DND-41 (cell line): ENCODE measurements at regions not wholly inside any gene's neighbourhood (a gene's known extent, or its start where the extent isn't known, plus 50 kb on each side); places are given as distances from the start of the nearest gene placed in this dataset.
"Not testable (repeated sequence)": the region's sequence is repeated elsewhere in the genome, so short reads cannot be mapped to it uniquely, and the experiment has no call there.

Experiments used
- ATAC-seq: fragments of 200-7000 bp; cut with Tn5 transposase; 3 replicates; pipeline ENCODE4 v1.9.1; 2021; ENCODE audit warnings: low read depth; ENCODE audit not compliant: insufficient read depth
- DNase-seq: peaks from one replicate; pipeline ENCODE4 v3.0.0-alpha.2; 2020
- H2AFZ ChIP-seq: 2 replicates; pipeline ENCODE4 v1.6.0; 2012; ENCODE audit warnings: low read depth, low read length
- H3K27ac ChIP-seq: 2 replicates; pipeline ENCODE4 v1.5.1; 2012; ENCODE audit warnings: low read length, inconsistent platforms
- H3K27me3 ChIP-seq: fragments of 200-600 bp; sonication (generic); 2 replicates; pipeline ENCODE4 v1.6.0; 2012; ENCODE audit warnings: low read length, mild to moderate bottlenecking, inconsistent platforms; ENCODE audit not compliant: insufficient read depth, poor library complexity
- H3K36me3 ChIP-seq: 2 replicates; pipeline ENCODE4 v1.5.1; 2012; ENCODE audit warnings: low read length, inconsistent platforms; ENCODE audit not compliant: insufficient read depth
- H3K4me1 ChIP-seq: 2 replicates; pipeline ENCODE4 v1.5.1; 2012; ENCODE audit warnings: mild to moderate bottlenecking, low read length; ENCODE audit not compliant: insufficient read depth
- H3K4me2 ChIP-seq: 2 replicates; pipeline ENCODE4 v1.6.0; 2012; ENCODE audit warnings: mild to moderate bottlenecking, moderate library complexity, low read length, inconsistent platforms; ENCODE audit not compliant: insufficient read depth
- H3K4me3 ChIP-seq, 2 experiments: fragments of 200-600 bp in 1 of 2; shearing (Covaris generic) in 1 of 2; 2 replicates each; pipeline ENCODE4 v1.5.1; 2012 to 2016; ENCODE audit warnings: inconsistent platforms in 2 of 2, low read length in 2 of 2, mild to moderate bottlenecking in 2 of 2, low read depth in 1 of 2, moderate library complexity in 1 of 2
- H3K79me2 ChIP-seq: 2 replicates; pipeline ENCODE4 v1.6.0; 2012; ENCODE audit warnings: low read length, inconsistent platforms; ENCODE audit not compliant: insufficient read depth
- H3K9ac ChIP-seq: 2 replicates; pipeline ENCODE4 v1.6.0; 2012; ENCODE audit warnings: low read depth, mild to moderate bottlenecking, inconsistent platforms, low read length, moderate library complexity
- H3K9me3 ChIP-seq: 2 replicates; pipeline ENCODE4 v1.5.1; 2012; ENCODE audit warnings: low read length, moderate library complexity, mild to moderate bottlenecking, inconsistent platforms; ENCODE audit not compliant: insufficient read depth, severe bottlenecking
- H4K20me1 ChIP-seq: 2 replicates; pipeline ENCODE4 v1.6.0; 2012; ENCODE audit warnings: low read length; ENCODE audit not compliant: insufficient read depth
- EZH2 ChIP-seq: IDR thresholded peaks from 3 replicates; pipeline ENCODE4 v1.6.1; 2012; ENCODE audit warnings: borderline replicate concordance, low read depth, mild to moderate bottlenecking, moderate library complexity, low read length, inconsistent platforms; ENCODE audit not compliant: severe bottlenecking
- TF ChIP-seq, protein P1 (sequence below): IDR thresholded peaks from 2 replicates; pipeline ENCODE4 v1.5.1; 2012; ENCODE audit warnings: borderline replicate concordance, low read length, moderate library complexity, mild to moderate bottlenecking; ENCODE audit not compliant: poor library complexity, severe bottlenecking; ENCODE audit errors: extremely low read depth

DNA sequence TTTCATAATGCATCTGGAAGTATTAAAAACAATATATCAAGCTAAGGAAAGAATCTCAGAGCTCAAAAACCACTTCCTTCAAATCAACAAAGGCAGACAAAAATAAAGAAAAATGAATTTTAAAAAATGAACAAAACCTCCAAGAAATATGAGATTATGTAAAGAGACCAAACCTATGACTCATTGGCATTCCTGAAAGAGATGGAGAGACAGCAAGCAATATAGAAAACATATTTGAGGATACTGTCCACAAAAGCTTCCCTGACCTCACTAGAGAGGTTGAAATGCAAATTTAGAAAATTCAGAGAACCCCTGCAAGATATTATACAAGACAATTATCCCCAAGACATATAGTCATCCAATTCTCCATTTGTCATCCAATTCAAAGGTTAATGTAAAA lies 311.3 kb upstream of the SOX9 start:
- no peaks in the 10 kb centered on the region for H3K79me2 ChIP-seq
- no peak overlapping the region for H3K27ac ChIP-seq
- H4K20me1 ChIP-seq = no peaks in the 10 kb centered on the region
- no peaks in the 10 kb centered on the region for H3K4me1 ChIP-seq
- no peak overlapping the region for H3K4me3 ChIP-seq
- H3K9me3 ChIP-seq = no peaks in the 10 kb centered on the region
- no peaks in the 10 kb centered on the region for H3K27me3 ChIP-seq
- no peak overlapping the region for H3K9ac ChIP-seq
- no peak overlapping the region for H2AFZ ChIP-seq
- no peak for TF ChIP-seq EZH2
- TF ChIP-seq, protein P1, sequence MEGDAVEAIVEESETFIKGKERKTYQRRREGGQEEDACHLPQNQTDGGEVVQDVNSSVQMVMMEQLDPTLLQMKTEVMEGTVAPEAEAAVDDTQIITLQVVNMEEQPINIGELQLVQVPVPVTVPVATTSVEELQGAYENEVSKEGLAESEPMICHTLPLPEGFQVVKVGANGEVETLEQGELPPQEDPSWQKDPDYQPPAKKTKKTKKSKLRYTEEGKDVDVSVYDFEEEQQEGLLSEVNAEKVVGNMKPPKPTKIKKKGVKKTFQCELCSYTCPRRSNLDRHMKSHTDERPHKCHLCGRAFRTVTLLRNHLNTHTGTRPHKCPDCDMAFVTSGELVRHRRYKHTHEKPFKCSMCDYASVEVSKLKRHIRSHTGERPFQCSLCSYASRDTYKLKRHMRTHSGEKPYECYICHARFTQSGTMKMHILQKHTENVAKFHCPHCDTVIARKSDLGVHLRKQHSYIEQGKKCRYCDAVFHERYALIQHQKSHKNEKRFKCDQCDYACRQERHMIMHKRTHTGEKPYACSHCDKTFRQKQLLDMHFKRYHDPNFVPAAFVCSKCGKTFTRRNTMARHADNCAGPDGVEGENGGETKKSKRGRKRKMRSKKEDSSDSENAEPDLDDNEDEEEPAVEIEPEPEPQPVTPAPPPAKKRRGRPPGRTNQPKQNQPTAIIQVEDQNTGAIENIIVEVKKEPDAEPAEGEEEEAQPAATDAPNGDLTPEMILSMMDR = no peak
- no peak for DNase-seq
- ATAC-seq = no peak
- no peaks in the 10 kb centered on the region for H3K36me3 ChIP-seq
- H3K4me2 ChIP-seq = no peak overlapping the region

DNA sequence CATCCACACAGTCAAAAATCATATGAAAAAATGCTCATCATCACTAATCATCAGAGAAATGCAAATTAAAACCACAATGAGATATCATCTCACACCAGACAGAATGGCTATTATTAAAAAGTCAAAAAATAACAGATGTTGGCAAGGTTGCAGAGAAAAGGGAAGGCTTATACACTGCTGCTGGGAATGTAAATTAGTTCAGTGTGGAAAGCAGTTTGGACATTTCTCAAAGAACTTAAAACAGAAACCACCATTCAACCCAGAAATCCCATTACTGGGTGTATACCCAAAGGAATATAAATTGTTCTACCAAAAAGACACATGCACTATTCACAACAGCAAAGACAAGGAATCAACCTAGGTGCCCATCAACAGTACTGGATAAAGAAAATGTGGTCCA lies 307.0 kb upstream of the SOX9 start:
- not testable (repeated sequence) for H4K20me1 ChIP-seq, H3K9me3 ChIP-seq, H3K27me3 ChIP-seq, H3K4me2 ChIP-seq, DNase-seq, H3K9ac ChIP-seq, ATAC-seq, H3K4me3 ChIP-seq, H3K27ac ChIP-seq, H3K36me3 ChIP-seq, H2AFZ ChIP-seq, H3K4me1 ChIP-seq, H3K79me2 ChIP-seq

DNA sequence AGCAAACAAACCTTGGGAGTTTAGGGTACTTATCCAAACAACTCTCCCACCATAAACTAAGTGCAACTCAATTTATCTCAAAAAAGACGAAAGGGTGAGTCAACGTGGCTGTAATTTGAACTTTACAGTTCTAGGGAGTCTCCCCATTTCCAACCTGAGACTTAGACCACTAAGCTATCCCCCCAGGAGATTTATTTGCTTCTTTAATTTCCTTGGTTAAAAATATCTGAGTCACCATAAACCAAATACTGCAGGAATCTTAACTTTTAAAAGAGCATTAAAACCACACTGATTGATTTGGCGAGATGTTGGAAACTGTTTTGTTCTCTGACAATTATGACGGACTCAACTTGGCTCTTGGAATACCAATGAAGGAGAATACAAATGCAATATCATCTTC lies 299.3 kb upstream of the SOX9 start:
- Histone ChIP-seq H3K27ac (no peak overlapping the region), H3K4me1 (no peaks in the 10 kb centered on the region), H2AFZ (no peak overlapping the region), H3K9ac (no peak overlapping the region), H3K36me3 (no peaks in the 10 kb centered on the region), H3K4me2 (no peak overlapping the region), H3K9me3 (no peaks in the 10 kb centered on the region), H3K4me3 (no peak overlapping the region), H3K79me2 (no peaks in the 10 kb centered on the region), H3K27me3 (no peaks in the 10 kb centered on the region), H4K20me1 (no peaks in the 10 kb centered on the region)
- DNase-seq = no peak
- TF ChIP-seq, protein P1 = no peak
- no peak for TF ChIP-seq EZH2
- no peak for ATAC-seq

DNA sequence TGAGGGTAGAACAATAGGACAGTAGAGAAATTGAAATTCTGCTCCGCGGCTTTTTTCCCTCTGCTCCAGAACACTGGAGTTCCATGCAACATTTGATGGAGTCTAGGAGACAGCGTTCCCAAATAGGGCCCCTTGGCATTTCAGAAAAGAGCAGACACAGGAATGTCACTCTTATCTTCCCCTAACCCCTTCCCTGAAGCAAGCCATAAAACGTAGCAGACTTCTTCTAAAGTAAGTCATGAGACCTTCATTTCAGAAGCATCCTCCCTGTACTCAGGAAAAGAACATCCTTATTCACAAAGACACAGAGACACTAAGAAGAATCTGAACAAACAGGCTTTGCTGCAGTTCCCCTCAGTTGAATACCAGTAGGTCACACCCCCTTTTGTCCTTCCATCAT lies 296.1 kb upstream of the SOX9 start:
- no peak overlapping the region for H2AFZ ChIP-seq
- ATAC-seq = no peak
- no peaks in the 10 kb centered on the region for H3K9me3 ChIP-seq
- H3K27me3 ChIP-seq = no peaks in the 10 kb centered on the region
- TF ChIP-seq, protein P1 = no peak
- TF ChIP-seq EZH2 = no peak
- H3K4me1 ChIP-seq = no peaks in the 10 kb centered on the region
- no peak for DNase-seq
- H3K27ac ChIP-seq = no peak overlapping the region
- H3K4me2 ChIP-seq = no peak overlapping the region
- H3K9ac ChIP-seq = no peak overlapping the region
- H3K36me3 ChIP-seq = no peaks in the 10 kb centered on the region
- no peaks in the 10 kb centered on the region for H4K20me1 ChIP-seq
- no peak overlapping the region for H3K4me3 ChIP-seq
- no peaks in the 10 kb centered on the region for H3K79me2 ChIP-seq
